ENCODE measurements at regions not wholly inside any gene's neighbourhood (a gene's known extent, or its start where the extent isn't known, plus 50 kb on each side); places are given as distances from the start of the nearest gene placed in this dataset.

DNA sequence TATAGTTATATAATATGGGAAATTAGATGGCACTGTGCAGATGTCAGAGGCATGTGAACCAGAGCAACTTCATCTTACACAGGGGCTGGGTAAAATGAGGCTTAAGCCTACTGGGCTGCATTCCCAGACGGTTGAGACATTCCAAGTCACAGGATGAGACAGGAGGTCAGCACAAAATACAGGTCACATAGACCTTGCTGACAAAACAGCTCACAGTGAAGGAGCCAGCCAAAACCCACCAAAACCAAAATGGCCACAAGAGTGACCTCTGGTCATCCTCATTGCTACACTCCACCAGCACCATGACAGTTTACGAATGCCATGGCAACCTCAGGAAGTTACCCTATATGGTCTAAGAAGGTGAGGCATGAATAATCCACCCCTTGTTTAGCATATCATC, 479.4 kb downstream of the TLR4 start:
- Mint-ChIP-seq H3K36me3 (ENCODE audit: low read depth) (no peaks in the 10 kb centered on the region), H3K27me3 (ENCODE audit: insufficient read depth, low read depth, poor library complexity) (no peaks in the 10 kb centered on the region), H3K27ac (no peak overlapping the region), H3K9me3 (peaks cover 56% of the 10 kb centered on the region), H3K4me1 (no peaks in the 10 kb centered on the region), H3K4me3 (no peak overlapping the region)
- Histone ChIP-seq H3K9me2 (ENCODE audit: insufficient read depth) (no peaks in the 10 kb centered on the region; the same call in 1 of the 2 replicates), H3F3A (replicated peaks; ENCODE audit: low read depth) (no peaks in the 10 kb centered on the region), H3K4me1 (ENCODE audit: insufficient read depth) (no peaks in the 10 kb centered on the region), H2AFZ (no peak overlapping the region), H3K79me2 (replicated peaks; ENCODE audit: insufficient read depth) (no peaks in the 10 kb centered on the region), H3K36me3 (ENCODE audit: insufficient read depth) (no peaks in the 10 kb centered on the region), H3K4me2 (no peak overlapping the region), H3K27ac (ENCODE audit: low read depth) (no peak overlapping the region), H3K4me3 (no peak overlapping the region), H4K20me1 (replicated peaks; ENCODE audit: insufficient read depth) (no peaks in the 10 kb centered on the region), H3K27me3 (ENCODE audit: insufficient read depth) (no peaks in the 10 kb centered on the region)
- DNase-seq (ENCODE audit: low spot score) (no peak), ATAC-seq (no peak)
- TF ChIP-seq ZNF331 (CRISPR knock-in tag; IDR thresholded peaks at IDR 0.05; ENCODE audit: low read depth) (no peak), EZH2phosphoT487 (IDR thresholded peaks at IDR 0.05; ENCODE audit: unreplicated experiment) (no peak)

DNA sequence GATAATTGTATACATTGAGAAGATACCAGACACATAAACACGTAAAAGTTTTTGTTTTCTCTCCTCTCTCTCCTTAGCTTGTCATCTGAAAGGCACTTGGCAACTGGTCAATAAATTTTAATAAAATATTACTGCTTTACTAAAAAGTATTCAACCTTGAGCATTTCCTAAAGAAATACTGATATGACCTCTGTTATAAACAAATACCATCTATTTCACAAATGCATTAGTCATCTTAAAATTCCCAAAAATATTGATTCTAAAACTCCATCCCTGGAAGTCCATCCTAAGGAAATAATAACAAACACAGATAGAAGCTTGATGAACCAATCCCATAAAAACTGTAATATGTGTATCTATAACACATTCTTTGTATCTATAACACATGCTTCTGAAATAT, 483.2 kb downstream of the TLR4 start:
- ATAC-seq (no peak), DNase-seq (ENCODE audit: low spot score) (no peak)
- no peak overlapping the region for H3K4me3 Mint-ChIP-seq
- H3K79me2 ChIP-seq (replicated peaks; ENCODE audit: insufficient read depth), result no peaks in the 10 kb centered on the region
- H3K27ac Mint-ChIP-seq, result no peak overlapping the region
- H3K36me3 ChIP-seq (ENCODE audit: insufficient read depth), result no peaks in the 10 kb centered on the region
- no peaks in the 10 kb centered on the region for H3K36me3 Mint-ChIP-seq (ENCODE audit: low read depth)
- no peaks in the 10 kb centered on the region for H3K4me1 Mint-ChIP-seq
- H3K4me1 ChIP-seq (ENCODE audit: insufficient read depth), result no peaks in the 10 kb centered on the region
- TF ChIP-seq EZH2phosphoT487 (IDR thresholded peaks at IDR 0.05; ENCODE audit: unreplicated experiment) (no peak), STAT1 (IDR thresholded peaks at IDR 0.05; ENCODE audit: unreplicated experiment) (no peak), ZNF114 (CRISPR knock-in tag; IDR thresholded peaks at IDR 0.05) (no peak)
- TF ChIP-seq, protein P1, sequence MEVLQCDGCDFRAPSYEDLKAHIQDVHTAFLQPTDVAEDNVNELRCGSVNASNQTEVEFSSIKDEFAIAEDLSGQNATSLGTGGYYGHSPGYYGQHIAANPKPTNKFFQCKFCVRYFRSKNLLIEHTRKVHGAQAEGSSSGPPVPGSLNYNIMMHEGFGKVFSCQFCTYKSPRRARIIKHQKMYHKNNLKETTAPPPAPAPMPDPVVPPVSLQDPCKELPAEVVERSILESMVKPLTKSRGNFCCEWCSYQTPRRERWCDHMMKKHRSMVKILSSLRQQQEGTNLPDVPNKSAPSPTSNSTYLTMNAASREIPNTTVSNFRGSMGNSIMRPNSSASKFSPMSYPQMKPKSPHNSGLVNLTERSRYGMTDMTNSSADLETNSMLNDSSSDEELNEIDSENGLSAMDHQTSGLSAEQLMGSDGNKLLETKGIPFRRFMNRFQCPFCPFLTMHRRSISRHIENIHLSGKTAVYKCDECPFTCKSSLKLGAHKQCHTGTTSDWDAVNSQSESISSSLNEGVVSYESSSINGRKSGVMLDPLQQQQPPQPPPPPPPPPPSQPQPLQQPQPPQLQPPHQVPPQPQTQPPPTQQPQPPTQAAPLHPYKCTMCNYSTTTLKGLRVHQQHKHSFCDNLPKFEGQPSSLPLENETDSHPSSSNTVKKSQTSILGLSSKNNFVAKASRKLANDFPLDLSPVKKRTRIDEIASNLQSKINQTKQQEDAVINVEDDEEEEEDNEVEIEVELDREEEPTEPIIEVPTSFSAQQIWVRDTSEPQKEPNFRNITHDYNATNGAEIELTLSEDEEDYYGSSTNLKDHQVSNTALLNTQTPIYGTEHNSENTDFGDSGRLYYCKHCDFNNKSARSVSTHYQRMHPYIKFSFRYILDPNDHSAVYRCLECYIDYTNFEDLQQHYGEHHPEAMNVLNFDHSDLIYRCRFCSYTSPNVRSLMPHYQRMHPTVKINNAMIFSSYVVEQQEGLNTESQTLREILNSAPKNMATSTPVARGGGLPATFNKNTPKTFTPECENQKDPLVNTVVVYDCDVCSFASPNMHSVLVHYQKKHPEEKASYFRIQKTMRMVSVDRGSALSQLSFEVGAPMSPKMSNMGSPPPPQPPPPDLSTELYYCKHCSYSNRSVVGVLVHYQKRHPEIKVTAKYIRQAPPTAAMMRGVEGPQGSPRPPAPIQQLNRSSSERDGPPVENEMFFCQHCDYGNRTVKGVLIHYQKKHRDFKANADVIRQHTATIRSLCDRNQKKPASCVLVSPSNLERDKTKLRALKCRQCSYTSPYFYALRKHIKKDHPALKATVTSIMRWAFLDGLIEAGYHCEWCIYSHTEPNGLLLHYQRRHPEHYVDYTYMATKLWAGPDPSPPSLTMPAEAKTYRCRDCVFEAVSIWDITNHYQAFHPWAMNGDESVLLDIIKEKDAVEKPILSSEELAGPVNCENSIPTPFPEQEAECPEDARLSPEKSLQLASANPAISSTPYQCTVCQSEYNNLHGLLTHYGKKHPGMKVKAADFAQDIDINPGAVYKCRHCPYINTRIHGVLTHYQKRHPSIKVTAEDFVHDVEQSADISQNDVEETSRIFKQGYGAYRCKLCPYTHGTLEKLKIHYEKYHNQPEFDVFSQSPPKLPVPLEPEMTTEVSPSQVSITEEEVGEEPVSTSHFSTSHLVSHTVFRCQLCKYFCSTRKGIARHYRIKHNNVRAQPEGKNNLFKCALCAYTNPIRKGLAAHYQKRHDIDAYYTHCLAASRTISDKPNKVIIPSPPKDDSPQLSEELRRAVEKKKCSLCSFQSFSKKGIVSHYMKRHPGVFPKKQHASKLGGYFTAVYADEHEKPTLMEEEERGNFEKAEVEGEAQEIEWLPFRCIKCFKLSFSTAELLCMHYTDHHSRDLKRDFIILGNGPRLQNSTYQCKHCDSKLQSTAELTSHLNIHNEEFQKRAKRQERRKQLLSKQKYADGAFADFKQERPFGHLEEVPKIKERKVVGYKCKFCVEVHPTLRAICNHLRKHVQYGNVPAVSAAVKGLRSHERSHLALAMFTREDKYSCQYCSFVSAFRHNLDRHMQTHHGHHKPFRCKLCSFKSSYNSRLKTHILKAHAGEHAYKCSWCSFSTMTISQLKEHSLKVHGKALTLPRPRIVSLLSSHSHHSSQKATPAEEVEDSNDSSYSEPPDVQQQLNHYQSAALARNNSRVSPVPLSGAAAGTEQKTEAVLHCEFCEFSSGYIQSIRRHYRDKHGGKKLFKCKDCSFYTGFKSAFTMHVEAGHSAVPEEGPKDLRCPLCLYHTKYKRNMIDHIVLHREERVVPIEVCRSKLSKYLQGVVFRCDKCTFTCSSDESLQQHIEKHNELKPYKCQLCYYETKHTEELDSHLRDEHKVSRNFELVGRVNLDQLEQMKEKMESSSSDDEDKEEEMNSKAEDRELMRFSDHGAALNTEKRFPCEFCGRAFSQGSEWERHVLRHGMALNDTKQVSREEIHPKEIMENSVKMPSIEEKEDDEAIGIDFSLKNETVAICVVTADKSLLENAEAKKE (CRISPR knock-in tag; IDR thresholded peaks at IDR 0.05), result no peak
- H3K4me2 ChIP-seq, result no peak overlapping the region
- no peaks in the 10 kb centered on the region for H3K27me3 ChIP-seq (ENCODE audit: insufficient read depth)
- H3K4me3 ChIP-seq, result no peak overlapping the region
- no peaks in the 10 kb centered on the region for H3K27me3 Mint-ChIP-seq (ENCODE audit: insufficient read depth, low read depth, poor library complexity)
- no peaks in the 10 kb centered on the region for H3K9me2 ChIP-seq (ENCODE audit: insufficient read depth)
- no peak overlapping the region for H3K27ac ChIP-seq (ENCODE audit: low read depth)
- H3F3A ChIP-seq (replicated peaks; ENCODE audit: low read depth), result no peaks in the 10 kb centered on the region
- H4K20me1 ChIP-seq (replicated peaks; ENCODE audit: insufficient read depth), result no peaks in the 10 kb centered on the region
- peaks cover 65% of the 10 kb centered on the region for H3K9me3 Mint-ChIP-seq
- no peak overlapping the region for H2AFZ ChIP-seq

All from GM23338 (cell line).